ENCODE measurements at regions not wholly inside any gene's neighbourhood (a gene's known extent, or its start where the extent isn't known, plus 50 kb on each side); places are given as distances from the start of the nearest gene placed in this dataset.
"Not testable (repeated sequence)": the region's sequence is repeated elsewhere in the genome, so short reads cannot be mapped to it uniquely, and the experiment has no call there.

GRCh38 chr2:201539271-201539670, 87.7 kb downstream of the STRADB start:
- intact Hi-C loops (cut with micrococcal nuclease); H3K4me1 ChIP-seq (ENCODE audit: control insufficient read depth in 2 of 2, insufficient read depth in 2 of 2, low read length in 2 of 2); H3K36me3 Mint-ChIP-seq; H3K4me3 Mint-ChIP-seq; H3K27ac Mint-ChIP-seq; CTCF ChIA-PET; ATAC-seq; H3K4me1 Mint-ChIP-seq; H3K36me3 ChIP-seq (ENCODE audit: control insufficient read depth in 2 of 3, insufficient read depth in 3 of 3, low read length in 3 of 3); H3K27me3 Mint-ChIP-seq; H3K9me3 ChIP-seq (ENCODE audit: control insufficient read depth in 2 of 3, low read length in 3 of 3); H3K4me3 ChIP-seq (ENCODE audit: low read length); H3K27me3 ChIP-seq (ENCODE audit: control insufficient read depth in 2 of 2, insufficient read depth in 2 of 2, low read length in 2 of 2); DNase-seq; H3K27ac ChIP-seq (ENCODE audit: low read depth, low read length): not testable (repeated sequence)
- peaks cover 0 to 19% (median 5%) of the 10 kb centered on the region in 11 donors for H3K9me3 Mint-ChIP-seq
- POLR2A ChIA-PET, result interaction anchor here (0.9 kb wide), 1 partner anchor 135 kb away, joined by 3 read pairs; no protein-coding TSS in a partner anchor

- Histone ChIP-seq H3K36me3 (ENCODE audit: control insufficient read depth in 2 of 3, insufficient read depth in 3 of 3, low read length in 3 of 3) (no peaks in the 10 kb centered on the region), H3K27ac (ENCODE audit: low read depth, low read length) (no peak overlapping the region), H3K27me3 (ENCODE audit: control insufficient read depth in 2 of 2, insufficient read depth in 2 of 2, low read length in 2 of 2) (no peaks in the 10 kb centered on the region), H3K9me3 (ENCODE audit: control insufficient read depth in 2 of 3, low read length in 3 of 3) (peaks cover 0 to 6% (median 0%) of the 10 kb centered on the region in 3 experiments), H3K4me3 (ENCODE audit: low read length) (no peak overlapping the region), H3K4me1 (ENCODE audit: control insufficient read depth in 2 of 2, insufficient read depth in 2 of 2, low read length in 2 of 2) (no peaks in the 10 kb centered on the region)
- intact Hi-C loops (cut with micrococcal nuclease), result no loop called here
- Mint-ChIP-seq H3K27ac (no peak overlapping the region), H3K36me3 (peaks cover 0 to 4% (median 1%) of the 10 kb centered on the region in 5 donors), H3K27me3 (peaks cover 0 to 10% (median 0%) of the 10 kb centered on the region in 5 donors), H3K9me3 (peaks cover 0 to 22% (median 7%) of the 10 kb centered on the region in 11 donors), H3K4me3 (no peak overlapping the region), H3K4me1 (no peaks in the 10 kb centered on the region)
- no peak for DNase-seq
- CTCF ChIA-PET, result no interaction called here
- POLR2A ChIA-PET, result interaction anchor here (0.6 kb wide), 1 partner anchor 419 kb away, joined by 3 read pairs; no protein-coding TSS in a partner anchor
- no peak for ATAC-seq
These were observed 86.5 kb downstream of the STRADB start for GRCh38 chr2:201538025-201538424.

- H3K27ac ChIP-seq (ENCODE audit: low read depth, low read length), result no peak overlapping the region
- peaks cover 0 to 3% (median 0%) of the 10 kb centered on the region in 7 donors for H3K4me1 Mint-ChIP-seq
- no peaks in the 10 kb centered on the region for H3K4me1 ChIP-seq (ENCODE audit: control insufficient read depth in 2 of 2, insufficient read depth in 2 of 2, low read length in 2 of 2)
- ATAC-seq (no peak), DNase-seq (no peak)
- no peaks in the 10 kb centered on the region for H3K36me3 ChIP-seq (ENCODE audit: control insufficient read depth in 2 of 3, insufficient read depth in 3 of 3, low read length in 3 of 3)
- H3K4me3 Mint-ChIP-seq, result no peak overlapping the region
- ChIA-PET POLR2A (no interaction called here), CTCF (no interaction called here)
- no peak overlapping the region for H3K27ac Mint-ChIP-seq
- intact Hi-C loops (cut with micrococcal nuclease), result no loop called here
- H3K27me3 ChIP-seq (ENCODE audit: control insufficient read depth in 2 of 2, insufficient read depth in 2 of 2, low read length in 2 of 2), result no peaks in the 10 kb centered on the region
- H3K9me3 Mint-ChIP-seq, result peaks cover 3 to 35% (median 9%) of the 10 kb centered on the region in 11 donors
- peaks cover 0 to 10% (median 0%) of the 10 kb centered on the region in 5 donors for H3K27me3 Mint-ChIP-seq
- H3K36me3 Mint-ChIP-seq, result peaks cover 0 to 6% (median 4%) of the 10 kb centered on the region in 5 donors
- no peak overlapping the region for H3K4me3 ChIP-seq (ENCODE audit: low read length)
- peaks cover 0 to 10% (median 0%) of the 10 kb centered on the region in 3 experiments for H3K9me3 ChIP-seq (ENCODE audit: control insufficient read depth in 2 of 3, low read length in 3 of 3)
These were observed 85.2 kb downstream of the STRADB start for GRCh38 chr2:201536754-201537153.

DNA sequence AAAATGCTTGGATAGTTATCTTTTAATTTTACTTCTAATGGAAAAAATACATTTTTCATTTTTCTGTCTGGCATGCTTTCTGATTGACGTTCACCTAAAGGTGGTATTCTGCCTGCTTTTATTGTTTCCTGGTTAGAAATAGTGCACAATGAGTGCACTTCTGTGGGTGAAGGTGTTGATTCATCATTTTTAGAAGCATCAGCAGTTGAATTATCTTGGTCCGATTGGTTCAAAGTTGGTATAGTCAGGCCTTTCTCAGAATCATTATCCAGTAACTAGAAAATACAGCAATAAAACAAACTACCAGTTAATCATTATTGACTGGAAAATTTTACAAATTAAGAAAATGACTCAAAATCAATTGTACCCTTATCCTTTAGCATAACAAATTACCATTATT, 84.5 kb downstream of the STRADB start:
- H3K4me1 Mint-ChIP-seq, result peaks cover 0 to 3% (median 0%) of the 10 kb centered on the region in 7 donors
- peaks cover 3 to 41% (median 11%) of the 10 kb centered on the region in 11 donors for H3K9me3 Mint-ChIP-seq
- H3K27me3 Mint-ChIP-seq, result peaks cover 0 to 10% (median 0%) of the 10 kb centered on the region in 5 donors
- H3K4me1 ChIP-seq (ENCODE audit: control insufficient read depth in 2 of 2, insufficient read depth in 2 of 2, low read length in 2 of 2), result no peaks in the 10 kb centered on the region
- DNase-seq (no peak), ATAC-seq (no peak)
- intact Hi-C loops (cut with micrococcal nuclease), result no loop called here
- ChIA-PET POLR2A (no interaction called here), CTCF (no interaction called here)
- H3K27me3 ChIP-seq (ENCODE audit: control insufficient read depth in 2 of 2, insufficient read depth in 2 of 2, low read length in 2 of 2), result no peaks in the 10 kb centered on the region
- H3K36me3 ChIP-seq (ENCODE audit: control insufficient read depth in 2 of 3, insufficient read depth in 3 of 3, low read length in 3 of 3), result no peaks in the 10 kb centered on the region
- H3K9me3 ChIP-seq (ENCODE audit: control insufficient read depth in 2 of 3, low read length in 3 of 3), result peaks cover 0 to 10% (median 0%) of the 10 kb centered on the region in 3 experiments
- H3K27ac Mint-ChIP-seq, result no peak overlapping the region
- peaks cover 0 to 10% (median 4%) of the 10 kb centered on the region in 5 donors for H3K36me3 Mint-ChIP-seq
- H3K4me3 Mint-ChIP-seq, result no peak overlapping the region
- no peak overlapping the region for H3K4me3 ChIP-seq (ENCODE audit: low read length)
- H3K27ac ChIP-seq (ENCODE audit: low read depth, low read length), result no peak overlapping the region

DNA sequence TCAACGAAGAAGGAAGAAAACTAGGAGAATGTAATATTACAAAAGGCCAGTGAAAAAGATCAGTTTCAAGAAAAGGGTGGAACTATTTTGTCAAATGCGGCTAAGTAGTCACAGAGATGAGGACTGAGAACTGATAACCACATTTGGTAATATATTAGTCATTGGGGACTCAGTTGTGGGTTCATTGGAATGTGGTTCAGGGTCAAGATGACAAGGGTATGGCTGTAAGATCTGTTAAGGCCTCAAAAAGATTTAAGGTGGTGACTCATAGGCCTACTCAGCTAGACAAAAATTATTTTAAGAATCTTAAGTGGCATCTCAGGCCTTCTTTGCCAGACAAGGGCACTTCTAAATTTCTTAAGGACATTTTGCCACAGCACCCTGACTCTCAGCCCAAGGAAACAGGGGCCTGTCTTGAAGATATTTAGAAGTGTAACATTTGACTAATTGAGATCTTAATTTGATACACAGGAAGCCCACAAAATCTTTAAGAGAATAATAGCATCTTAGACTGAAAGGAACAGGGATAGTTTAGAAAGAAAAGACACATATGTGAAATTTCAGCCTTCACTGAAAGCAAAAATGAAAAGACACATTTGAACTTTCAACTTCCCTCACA, 81.3 kb downstream of the STRADB start:
- Histone ChIP-seq H3K27me3 (ENCODE audit: control insufficient read depth in 2 of 2, insufficient read depth in 2 of 2, low read length in 2 of 2) (no peaks in the 10 kb centered on the region), H3K4me1 (ENCODE audit: control insufficient read depth in 2 of 2, insufficient read depth in 2 of 2, low read length in 2 of 2) (no peaks in the 10 kb centered on the region), H3K27ac (ENCODE audit: low read depth, low read length) (no peak overlapping the region), H3K4me3 (ENCODE audit: low read length) (no peak overlapping the region), H3K9me3 (ENCODE audit: control insufficient read depth in 2 of 3, low read length in 3 of 3) (peaks cover 0 to 10% (median 0%) of the 10 kb centered on the region in 3 experiments), H3K36me3 (ENCODE audit: control insufficient read depth in 2 of 3, insufficient read depth in 3 of 3, low read length in 3 of 3) (no peaks in the 10 kb centered on the region)
- DNase-seq (no peak), ATAC-seq (no peak)
- H3K27ac Mint-ChIP-seq, result peak overlapping the region in 1 of 9 donors; percentile 2
- ChIA-PET POLR2A (no interaction called here), CTCF (no interaction called here)
- no peak overlapping the region for H3K4me3 Mint-ChIP-seq
- H3K27me3 Mint-ChIP-seq, result peaks cover 0 to 3% (median 0%) of the 10 kb centered on the region in 5 donors
- H3K9me3 Mint-ChIP-seq, result peaks cover 0 to 51% (median 22%) of the 10 kb centered on the region in 11 donors
- intact Hi-C loops (cut with micrococcal nuclease), result no loop called here
- peaks cover 0 to 3% (median 0%) of the 10 kb centered on the region in 7 donors for H3K4me1 Mint-ChIP-seq
- H3K36me3 Mint-ChIP-seq, result peaks cover 0 to 15% (median 7%) of the 10 kb centered on the region in 5 donors

Data from naive thymus-derived CD4-positive, alpha-beta T cell (primary cell).